ENCODE measurements at regions not wholly inside any gene's neighbourhood (a gene's known extent, or its start where the extent isn't known, plus 50 kb on each side); places are given as distances from the start of the nearest gene placed in this dataset.

- no peak overlapping the region for H3K27ac ChIP-seq
- no peak for DNase-seq (ENCODE audit: low spot score)
- TF ChIP-seq CTCF (IDR thresholded peaks at IDR 0.05), result no peak
- H3K4me3 ChIP-seq, result no peak overlapping the region
These were observed 75.9 kb downstream of the UCHL1 start for GRCh38 chr4:41332510-41333054.

GRCh38 chr4:41334182-41334581 is 77.5 kb downstream of the UCHL1 start:
- Histone ChIP-seq H3K4me3 (no peak overlapping the region), H3K27ac (no peak overlapping the region)
- TF ChIP-seq CTCF (IDR thresholded peaks at IDR 0.05), result no peak
- no peak for DNase-seq (ENCODE audit: low spot score)

GRCh38 chr4:41339812-41340809 is 83.4 kb downstream of the UCHL1 start:
- Histone ChIP-seq H3K27ac (no peak overlapping the region), H3K4me3 (no peak overlapping the region)
- DNase-seq (ENCODE audit: low spot score), result no peak
- peak; percentile 11 for TF ChIP-seq CTCF (IDR thresholded peaks at IDR 0.05)

- H3K4me3 ChIP-seq, result no peak overlapping the region
- no peak overlapping the region for H3K27ac ChIP-seq
- no peak for TF ChIP-seq CTCF (IDR thresholded peaks at IDR 0.05)
- no peak for DNase-seq (ENCODE audit: low spot score)
These were observed 89.8 kb downstream of the UCHL1 start for GRCh38 chr4:41346306-41347061.

- no peak overlapping the region for H3K4me3 ChIP-seq
- no peak overlapping the region for H3K27ac ChIP-seq
- TF ChIP-seq CTCF (IDR thresholded peaks at IDR 0.05), result no peak
- DNase-seq (ENCODE audit: low spot score), result no peak
These were observed 92.3 kb downstream of the UCHL1 start for GRCh38 chr4:41349021-41349420.

GRCh38 chr4:41358647-41359421 is 102.1 kb downstream of the UCHL1 start:
- H3K4me3 ChIP-seq, result no peak overlapping the region
- H3K27ac ChIP-seq, result peak overlapping the region; percentile 55 to 93
- TF ChIP-seq CTCF (IDR thresholded peaks at IDR 0.05), result no peak
- no peak for DNase-seq (ENCODE audit: low spot score)

Measured in coronary artery (tissue), 2 donors.